SK-N-SH (cell line): ENCODE measurements at regions not wholly inside any gene's neighbourhood (a gene's known extent, or its start where the extent isn't known, plus 50 kb on each side); places are given as distances from the start of the nearest gene placed in this dataset.

Experiments
- CTCF ChIA-PET: fragments of 300-600, 350-600 bp; formaldehyde crosslinking; extraction: SDS; loops from one replicate; lab custom pipeline; 2021; lab: Yijun Ruan, JAX
- POLR2A ChIA-PET: fragments of 350-600 bp; sonication (Branson Sonifier 250); formaldehyde crosslinking; extraction: SDS; loops from one replicate; lab custom pipeline; 2020; ENCODE audit warnings: antibody characterized with exemption, inconsistent platforms; lab: Yijun Ruan, JAX
- DNase-seq: peaks from one replicate; pipeline ENCODE4 v3.0.0; 2012
- H2AFZ ChIP-seq: fragments of 200-600 bp; sonication (generic); 2 replicates; pipeline ENCODE4 v1.8.1; 2016; ENCODE audit warnings: antibody characterized with exemption, mild to moderate bottlenecking, low read depth
- H3F3A ChIP-seq: fragments of 200-600 bp; sonication (generic); replicated peaks from 2 replicates; pipeline ENCODE3; 2016; ENCODE audit warnings: antibody characterized with exemption, mild to moderate bottlenecking; ENCODE audit not compliant: insufficient read depth
- H3K27ac ChIP-seq, 2 experiments: fragments of 200-500 bp in 1 of 2; fragments of 200-600 bp in 1 of 2; sonication (Bioruptor generic) in 1 of 2; sonication (generic), shearing (Covaris generic) in 1 of 2; 2 replicates each; pipeline versions ENCODE4 v1.5.1 to v1.6.1; 2014 to 2016; ENCODE audit warnings: low read depth in 2 of 2, inconsistent platforms in 1 of 2, low read length in 1 of 2, mild to moderate bottlenecking in 1 of 2, mixed read lengths in 1 of 2
- H3K27me3 ChIP-seq: fragments of 200-600 bp; sonication (generic), shearing (Covaris generic); 2 replicates; pipeline ENCODE4 v1.6.1; 2016; ENCODE audit warnings: mixed run types; ENCODE audit not compliant: insufficient read depth
- H3K36me3 ChIP-seq, 2 experiments: fragments of 200-500 bp in 1 of 2; fragments of 200-600 bp in 1 of 2; sonication (Bioruptor generic) in 1 of 2; sonication (generic) in 1 of 2; replicated peaks in 1 of 2; 2 replicates each; pipeline versions ENCODE3 to v1.5.1; 2014 to 2016; ENCODE audit warnings: low read length in 1 of 2, mild to moderate bottlenecking in 1 of 2; ENCODE audit not compliant: insufficient read depth in 2 of 2, control insufficient read depth in 1 of 2
- H3K4me1 ChIP-seq, 2 experiments: fragments of 200-500 bp in 1 of 2; fragments of 200-600 bp in 1 of 2; sonication (Bioruptor generic) in 1 of 2; sonication (generic), shearing (Covaris generic) in 1 of 2; 2 replicates each; pipeline versions ENCODE4 v1.5.1 to v1.6.1; 2014 to 2016; ENCODE audit warnings: low read depth in 1 of 2, low read length in 1 of 2, mixed run types in 1 of 2; ENCODE audit not compliant: insufficient read depth in 2 of 2, control insufficient read depth in 1 of 2
- H3K4me2 ChIP-seq: fragments of 200-600 bp; sonication (generic), shearing (Covaris generic); 2 replicates; pipeline ENCODE4 v1.6.1; 2017; ENCODE audit warnings: mixed run types
- H3K4me3 ChIP-seq, 2 experiments: fragments of 200-500 bp in 1 of 2; fragments of 200-600 bp in 1 of 2; sonication (Bioruptor generic) in 1 of 2; sonication (generic), shearing (Covaris generic) in 1 of 2; 2 replicates each; pipeline versions ENCODE4 v1.5.1 to v1.8.1; 2014 to 2016; ENCODE audit warnings: low read depth in 2 of 2, inconsistent platforms in 1 of 2, low read length in 1 of 2, mild to moderate bottlenecking in 1 of 2, mixed read lengths in 1 of 2, moderate library complexity in 1 of 2
- H3K79me2 ChIP-seq: fragments of 200-600 bp; sonication (generic); 2 replicates; pipeline ENCODE4 v1.8.1; 2017; ENCODE audit warnings: mild to moderate bottlenecking; ENCODE audit not compliant: insufficient read depth
- H3K9ac ChIP-seq: fragments of 200-600 bp; sonication (generic); 2 replicates; pipeline ENCODE4 v1.6.1; 2017; ENCODE audit warnings: mixed run types
- H3K9me2 ChIP-seq: fragments of 200-600 bp; sonication (generic); 2 replicates; pipeline ENCODE4 v1.6.1; 2017; ENCODE audit warnings: mixed run types
- H3K9me3 ChIP-seq: fragments of 200-600 bp; sonication (generic); 2 replicates; pipeline ENCODE4 v1.6.1; 2017; ENCODE audit warnings: mixed run types, mild to moderate bottlenecking, moderate library complexity
- H4K20me1 ChIP-seq: fragments of 200-600 bp; sonication (generic); 2 replicates; pipeline ENCODE4 v1.6.1; 2017; ENCODE audit warnings: mild to moderate bottlenecking, mixed run types; ENCODE audit not compliant: insufficient read depth
- CHD2 ChIP-seq: fragments of 150-350 bp; IDR thresholded peaks from 2 replicates; pipeline ENCODE4 v1.6.1; 2018; ENCODE audit warnings: low read length; ENCODE audit not compliant: partially characterized antibody
- ELF1 ChIP-seq: IDR thresholded peaks from 2 replicates; pipeline ENCODE4 v1.4.0; 2012
- EP300 ChIP-seq, 2 experiments: IDR thresholded peaks; 2 replicates each; pipeline versions ENCODE4 v1.4.0 to v1.6.1; 2012; ENCODE audit warnings: borderline replicate concordance in 1 of 2, low read depth in 1 of 2, low read length in 1 of 2
- FOSL2 ChIP-seq: IDR thresholded peaks from 2 replicates; pipeline ENCODE4 v1.4.0; 2012; ENCODE audit warnings: low read depth, mild to moderate bottlenecking, moderate library complexity, borderline replicate concordance
- FOXJ3 ChIP-seq: sonication (generic); formaldehyde crosslinking; IDR thresholded peaks from 2 replicates; pipeline ENCODE4 v1.5.1; 2020; ENCODE audit warnings: mild to moderate bottlenecking, missing genetic modification reagents
- GABPA ChIP-seq: IDR thresholded peaks from 2 replicates; pipeline ENCODE4 v1.4.0; 2012; ENCODE audit warnings: low read depth, mild to moderate bottlenecking
- GATA2 ChIP-seq: sonication (generic); formaldehyde crosslinking; IDR thresholded peaks from 2 replicates; pipeline ENCODE4 v1.5.0; 2020; ENCODE audit warnings: mild to moderate bottlenecking, missing genetic modification reagents
- JUND ChIP-seq: IDR thresholded peaks from 2 replicates; pipeline ENCODE4 v1.4.0; 2012
- MEF2A ChIP-seq: IDR thresholded peaks from 2 replicates; pipeline ENCODE4 v1.4.0; 2012; ENCODE audit warnings: low read depth, borderline replicate concordance
- RAD21 ChIP-seq: IDR thresholded peaks from 2 replicates; pipeline ENCODE4 v1.6.1; 2012; ENCODE audit warnings: mild to moderate bottlenecking, low read length
- RCOR1 ChIP-seq: fragments of 150-350 bp; IDR thresholded peaks from 2 replicates; pipeline ENCODE4 v1.6.1; 2017; ENCODE audit warnings: antibody characterized with exemption, low read length
- SIN3A ChIP-seq: IDR thresholded peaks from 2 replicates; pipeline ENCODE4 v1.6.1; 2012; ENCODE audit warnings: low read depth, mild to moderate bottlenecking, low read length, moderate library complexity, borderline replicate concordance
- SMC3 ChIP-seq: IDR thresholded peaks from 2 replicates; pipeline ENCODE4 v1.6.1; 2012; ENCODE audit warnings: low read depth, low read length, improper control_type of control experiment
- TEAD4 ChIP-seq: IDR thresholded peaks from 2 replicates; pipeline ENCODE4 v1.4.0; 2012; ENCODE audit warnings: mild to moderate bottlenecking, borderline replicate concordance; ENCODE audit not compliant: insufficient read depth
- YY1 ChIP-seq: IDR thresholded peaks from 2 replicates; pipeline ENCODE4 v1.4.0; 2012; ENCODE audit warnings: low read depth, mild to moderate bottlenecking
- whole genome bisulfite sequencing: methylation state at CpG from one replicate; pipeline ENCODE4 v1.1.6; 2017; ENCODE audit warnings: low lambda C conversion rate; 5-methylcytosine and 5-hydroxymethylcytosine counted together
- TF ChIP-seq, protein P1 (sequence below): fragments of 150-350 bp; IDR thresholded peaks from 2 replicates; pipeline ENCODE4 v1.6.1; 2017; ENCODE audit warnings: antibody characterized with exemption, low read length, low read depth, borderline replicate concordance
- TF ChIP-seq, protein P2 (sequence below): IDR thresholded peaks from 2 replicates; pipeline ENCODE4 v1.4.0; 2012; ENCODE audit warnings: low read depth, borderline replicate concordance
- TF ChIP-seq, protein P3 (sequence below): fragments of 150-350 bp; IDR thresholded peaks from 2 replicates; pipeline ENCODE4 v1.6.1; 2016; ENCODE audit warnings: mild to moderate bottlenecking, low read depth, low read length
- TF ChIP-seq, protein P4 (sequence below): fragments of 200-600 bp; sonication (generic); IDR thresholded peaks from 2 replicates; pipeline ENCODE4 v1.6.1; 2017; ENCODE audit warnings: antibody characterized with exemption, mild to moderate bottlenecking, moderate library complexity
- TF ChIP-seq, protein P5 (sequence below): IDR thresholded peaks from 2 replicates; pipeline ENCODE4 v1.4.0; 2012; ENCODE audit warnings: low read depth, borderline replicate concordance

DNA sequence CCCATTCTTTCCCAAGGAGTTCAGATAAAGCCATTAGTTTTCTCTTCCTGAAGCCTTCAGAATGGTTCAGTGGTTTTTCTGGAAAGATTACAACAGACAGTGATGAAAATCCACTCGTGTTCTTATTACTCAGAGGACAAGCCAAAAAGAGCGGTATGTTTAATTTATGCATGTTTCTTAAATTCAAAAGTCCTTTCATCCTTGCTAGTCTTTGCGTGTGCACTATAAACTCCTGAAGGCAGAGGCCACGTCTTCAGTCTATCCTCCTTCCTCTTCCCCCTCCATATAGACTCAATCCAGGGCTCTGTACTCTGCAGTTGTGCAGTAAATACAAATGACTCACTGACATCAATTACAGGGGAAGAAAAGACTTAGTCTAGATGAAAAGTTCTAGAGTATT is 409.2 kb upstream of the PLXNA2 start:
- 72% methylated on average over 4 of the region's 4 CpGs for WGBS
- H3K27me3 ChIP-seq: no peaks in the 10 kb centered on the region
- POLR2A ChIA-PET: no interaction called here
- H3K4me2 ChIP-seq: no peak overlapping the region
- no peaks in the 10 kb centered on the region for H3F3A ChIP-seq
- no peak overlapping the region for H2AFZ ChIP-seq
- TF ChIP-seq RAD21 (no peak), EP300 (IDR thresholded peaks at IDR 0.05; ENCODE audit: borderline replicate concordance in 1 of 2, low read depth in 1 of 2, low read length in 1 of 2) (no peak), SMC3 (no peak), MEF2A (no peak), GATA2 (CRISPR knock-in tag) (no peak), YY1 (no peak), RCOR1 (no peak), JUND (no peak), TEAD4 (no peak), SIN3A (no peak), FOSL2 (no peak)
- TF ChIP-seq, protein P1, sequence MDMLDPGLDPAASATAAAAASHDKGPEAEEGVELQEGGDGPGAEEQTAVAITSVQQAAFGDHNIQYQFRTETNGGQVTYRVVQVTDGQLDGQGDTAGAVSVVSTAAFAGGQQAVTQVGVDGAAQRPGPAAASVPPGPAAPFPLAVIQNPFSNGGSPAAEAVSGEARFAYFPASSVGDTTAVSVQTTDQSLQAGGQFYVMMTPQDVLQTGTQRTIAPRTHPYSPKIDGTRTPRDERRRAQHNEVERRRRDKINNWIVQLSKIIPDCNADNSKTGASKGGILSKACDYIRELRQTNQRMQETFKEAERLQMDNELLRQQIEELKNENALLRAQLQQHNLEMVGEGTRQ: no peak
- TF ChIP-seq, protein P2, sequence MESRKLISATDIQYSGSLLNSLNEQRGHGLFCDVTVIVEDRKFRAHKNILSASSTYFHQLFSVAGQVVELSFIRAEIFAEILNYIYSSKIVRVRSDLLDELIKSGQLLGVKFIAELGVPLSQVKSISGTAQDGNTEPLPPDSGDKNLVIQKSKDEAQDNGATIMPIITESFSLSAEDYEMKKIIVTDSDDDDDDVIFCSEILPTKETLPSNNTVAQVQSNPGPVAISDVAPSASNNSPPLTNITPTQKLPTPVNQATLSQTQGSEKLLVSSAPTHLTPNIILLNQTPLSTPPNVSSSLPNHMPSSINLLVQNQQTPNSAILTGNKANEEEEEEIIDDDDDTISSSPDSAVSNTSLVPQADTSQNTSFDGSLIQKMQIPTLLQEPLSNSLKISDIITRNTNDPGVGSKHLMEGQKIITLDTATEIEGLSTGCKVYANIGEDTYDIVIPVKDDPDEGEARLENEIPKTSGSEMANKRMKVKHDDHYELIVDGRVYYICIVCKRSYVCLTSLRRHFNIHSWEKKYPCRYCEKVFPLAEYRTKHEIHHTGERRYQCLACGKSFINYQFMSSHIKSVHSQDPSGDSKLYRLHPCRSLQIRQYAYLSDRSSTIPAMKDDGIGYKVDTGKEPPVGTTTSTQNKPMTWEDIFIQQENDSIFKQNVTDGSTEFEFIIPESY: no peak
- TF ChIP-seq, protein P3, sequence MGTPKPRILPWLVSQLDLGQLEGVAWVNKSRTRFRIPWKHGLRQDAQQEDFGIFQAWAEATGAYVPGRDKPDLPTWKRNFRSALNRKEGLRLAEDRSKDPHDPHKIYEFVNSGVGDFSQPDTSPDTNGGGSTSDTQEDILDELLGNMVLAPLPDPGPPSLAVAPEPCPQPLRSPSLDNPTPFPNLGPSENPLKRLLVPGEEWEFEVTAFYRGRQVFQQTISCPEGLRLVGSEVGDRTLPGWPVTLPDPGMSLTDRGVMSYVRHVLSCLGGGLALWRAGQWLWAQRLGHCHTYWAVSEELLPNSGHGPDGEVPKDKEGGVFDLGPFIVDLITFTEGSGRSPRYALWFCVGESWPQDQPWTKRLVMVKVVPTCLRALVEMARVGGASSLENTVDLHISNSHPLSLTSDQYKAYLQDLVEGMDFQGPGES: no peak
- TF ChIP-seq, all 33 proteins: peak for 0
- peaks cover 0 to 7% of the 10 kb centered on the region in 2 experiments; a peak in 2 of 4 replicates for H3K4me1 ChIP-seq
- DNase-seq: no peak
- H3K9ac ChIP-seq: no peak overlapping the region
- no peaks in the 10 kb centered on the region for H3K79me2 ChIP-seq
- no peaks in the 10 kb centered on the region for H3K9me2 ChIP-seq
- no peaks in the 10 kb centered on the region for H3K9me3 ChIP-seq
- H3K4me3 ChIP-seq: no peak overlapping the region
- no peaks in the 10 kb centered on the region for H3K36me3 ChIP-seq
- H3K27ac ChIP-seq: no peak overlapping the region; a peak in 1 of 4 replicates
- CTCF ChIA-PET: interaction anchor here (0.7 to 2.6 kb wide), 29 partner anchors 9 to 701 kb away, joined by 3 to 36 read pairs (median 6); no protein-coding TSS in a partner anchor
- H4K20me1 ChIP-seq: no peaks in the 10 kb centered on the region

DNA sequence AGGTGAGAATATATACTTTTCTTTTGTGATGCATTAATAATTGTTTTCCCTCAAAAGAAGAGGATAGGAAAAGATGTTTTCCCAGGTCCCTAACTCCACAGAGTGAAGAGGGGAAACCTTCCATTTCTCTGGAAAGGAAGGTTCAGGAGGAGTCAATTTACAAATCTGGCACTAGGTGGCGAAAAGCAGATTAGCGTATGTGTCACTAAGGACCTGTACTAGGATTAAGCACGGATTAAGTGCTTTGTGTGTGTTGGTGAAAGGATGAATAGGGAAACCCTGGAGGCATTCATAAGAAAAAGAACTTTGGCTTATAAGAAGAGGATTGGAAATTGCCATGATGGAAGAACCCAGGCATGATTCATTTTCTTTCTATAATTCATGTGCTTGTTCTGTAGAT is 410.1 kb upstream of the PLXNA2 start:
- WGBS: 68% methylated on average over 3 of the region's 3 CpGs
- peak; percentile 24 for DNase-seq
- TF ChIP-seq ELF1: no peak
- TF ChIP-seq, protein P4, sequence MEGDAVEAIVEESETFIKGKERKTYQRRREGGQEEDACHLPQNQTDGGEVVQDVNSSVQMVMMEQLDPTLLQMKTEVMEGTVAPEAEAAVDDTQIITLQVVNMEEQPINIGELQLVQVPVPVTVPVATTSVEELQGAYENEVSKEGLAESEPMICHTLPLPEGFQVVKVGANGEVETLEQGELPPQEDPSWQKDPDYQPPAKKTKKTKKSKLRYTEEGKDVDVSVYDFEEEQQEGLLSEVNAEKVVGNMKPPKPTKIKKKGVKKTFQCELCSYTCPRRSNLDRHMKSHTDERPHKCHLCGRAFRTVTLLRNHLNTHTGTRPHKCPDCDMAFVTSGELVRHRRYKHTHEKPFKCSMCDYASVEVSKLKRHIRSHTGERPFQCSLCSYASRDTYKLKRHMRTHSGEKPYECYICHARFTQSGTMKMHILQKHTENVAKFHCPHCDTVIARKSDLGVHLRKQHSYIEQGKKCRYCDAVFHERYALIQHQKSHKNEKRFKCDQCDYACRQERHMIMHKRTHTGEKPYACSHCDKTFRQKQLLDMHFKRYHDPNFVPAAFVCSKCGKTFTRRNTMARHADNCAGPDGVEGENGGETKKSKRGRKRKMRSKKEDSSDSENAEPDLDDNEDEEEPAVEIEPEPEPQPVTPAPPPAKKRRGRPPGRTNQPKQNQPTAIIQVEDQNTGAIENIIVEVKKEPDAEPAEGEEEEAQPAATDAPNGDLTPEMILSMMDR: peak; percentile 56
- TF ChIP-seq FOXJ3 (CRISPR knock-in tag): no peak
- TF ChIP-seq FOSL2: no peak
- TF ChIP-seq, protein P2: no peak
- TF ChIP-seq, protein P5, sequence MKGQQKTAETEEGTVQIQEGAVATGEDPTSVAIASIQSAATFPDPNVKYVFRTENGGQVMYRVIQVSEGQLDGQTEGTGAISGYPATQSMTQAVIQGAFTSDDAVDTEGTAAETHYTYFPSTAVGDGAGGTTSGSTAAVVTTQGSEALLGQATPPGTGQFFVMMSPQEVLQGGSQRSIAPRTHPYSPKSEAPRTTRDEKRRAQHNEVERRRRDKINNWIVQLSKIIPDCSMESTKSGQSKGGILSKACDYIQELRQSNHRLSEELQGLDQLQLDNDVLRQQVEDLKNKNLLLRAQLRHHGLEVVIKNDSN: no peak
- TF ChIP-seq CHD2: no peak
- no peak for TF ChIP-seq GABPA

More for the DNA sequence above, 410.1 kb upstream of the PLXNA2 start:
- Histone ChIP-seq H4K20me1 (no peaks in the 10 kb centered on the region), H3K36me3 (no peaks in the 10 kb centered on the region), H3K9me2 (no peaks in the 10 kb centered on the region), H3K4me1 (peaks cover 0 to 7% of the 10 kb centered on the region in 2 experiments; a peak in 2 of 4 replicates), H3K9ac (no peak overlapping the region), H2AFZ (no peak overlapping the region), H3F3A (no peaks in the 10 kb centered on the region), H3K27me3 (no peaks in the 10 kb centered on the region), H3K4me2 (no peak overlapping the region), H3K4me3 (no peak overlapping the region), H3K27ac (no peak overlapping the region), H3K79me2 (no peaks in the 10 kb centered on the region), H3K9me3 (no peaks in the 10 kb centered on the region)
- ChIA-PET CTCF (interaction anchor here (0.6 to 1.5 kb wide), 4 partner anchors 10 to 632 kb away, joined by 3 to 10 read pairs (median 4); no protein-coding TSS in a partner anchor), POLR2A (no interaction called here)
